ENCODE measurements at regions not wholly inside any gene's neighbourhood (a gene's known extent, or its start where the extent isn't known, plus 50 kb on each side); places are given as distances from the start of the nearest gene placed in this dataset.

DNA sequence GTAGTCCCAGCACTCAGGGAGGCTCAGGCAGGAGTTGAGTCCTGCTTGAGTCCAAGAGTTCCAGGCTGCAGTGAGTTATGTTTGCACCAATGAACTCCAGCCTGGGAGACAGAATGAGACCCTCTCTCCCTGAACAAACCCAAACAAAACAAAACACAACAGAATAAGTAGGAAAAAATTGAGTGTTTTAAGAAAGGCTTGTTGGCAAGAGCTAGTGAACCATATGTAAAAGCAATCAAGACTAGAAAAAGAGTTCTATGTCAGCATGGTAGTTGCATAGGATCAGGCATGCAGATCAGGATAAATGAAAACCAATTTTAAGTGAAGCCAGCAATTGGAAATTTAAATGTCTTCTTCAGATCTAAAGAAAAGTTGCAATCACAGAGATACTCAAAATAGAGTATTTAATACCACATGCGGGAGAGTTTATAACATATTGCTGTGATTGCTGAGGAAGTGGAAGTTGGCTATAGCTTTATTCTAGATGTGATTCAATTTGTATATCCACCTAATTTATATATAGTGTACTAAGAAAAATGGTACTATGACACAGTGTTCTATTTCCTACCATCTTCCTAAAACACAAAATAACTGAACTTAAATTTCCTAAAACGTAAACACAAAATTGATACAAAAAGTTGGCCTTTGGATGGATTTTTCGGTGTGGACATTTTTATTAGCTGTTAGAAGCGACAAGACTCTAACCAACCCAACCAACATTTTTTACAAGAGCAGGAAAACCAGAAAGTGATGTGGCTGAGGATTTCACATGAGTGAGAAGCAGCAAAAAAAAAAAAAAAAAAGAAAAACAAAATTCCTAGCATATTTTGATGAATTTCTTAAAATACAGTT lies 101.9 kb upstream of the ROBO1 start:
- no peak for DNase-seq (ENCODE audit: low spot score)

DNA sequence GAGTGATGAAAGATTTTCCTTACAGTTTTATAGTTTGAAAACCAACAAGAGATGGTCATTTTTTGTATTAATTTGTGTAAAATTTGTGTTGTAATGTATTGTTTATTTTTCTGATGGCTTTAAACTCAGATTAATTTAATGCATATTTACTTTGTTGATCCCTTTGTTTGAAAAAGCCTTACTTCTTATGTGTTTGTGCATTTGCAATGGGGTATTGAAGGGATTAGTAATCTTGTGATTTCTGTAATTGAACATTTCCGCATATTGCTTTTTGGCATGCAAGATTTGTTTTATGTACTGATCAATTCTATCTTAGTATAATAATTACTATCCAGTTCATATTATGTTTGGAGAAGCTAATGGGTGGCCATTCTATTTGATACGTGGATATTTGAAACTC lies 98.4 kb upstream of the ROBO1 start:
- DNase-seq (ENCODE audit: low spot score): no peak

DNA sequence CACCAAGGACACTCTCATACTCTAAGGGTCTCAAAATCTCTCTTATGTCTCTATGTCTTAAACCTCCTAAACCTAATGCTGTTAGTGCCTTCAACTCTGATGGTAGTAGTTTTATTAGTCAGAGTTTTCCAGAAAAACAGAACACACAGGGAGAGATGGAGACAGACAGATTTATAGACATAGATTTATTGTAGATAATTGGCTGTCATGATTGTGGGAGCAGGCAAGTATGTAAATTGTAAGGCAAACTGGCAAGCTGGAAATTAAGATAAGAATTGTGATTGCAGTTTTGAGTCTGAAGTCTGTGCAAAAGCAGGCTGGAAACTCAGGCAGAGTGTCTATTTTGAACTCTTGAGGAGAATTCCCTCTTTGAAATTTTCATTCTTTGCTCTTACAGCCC lies 96.3 kb upstream of the ROBO1 start:
- no peak for DNase-seq (ENCODE audit: low spot score)

DNA sequence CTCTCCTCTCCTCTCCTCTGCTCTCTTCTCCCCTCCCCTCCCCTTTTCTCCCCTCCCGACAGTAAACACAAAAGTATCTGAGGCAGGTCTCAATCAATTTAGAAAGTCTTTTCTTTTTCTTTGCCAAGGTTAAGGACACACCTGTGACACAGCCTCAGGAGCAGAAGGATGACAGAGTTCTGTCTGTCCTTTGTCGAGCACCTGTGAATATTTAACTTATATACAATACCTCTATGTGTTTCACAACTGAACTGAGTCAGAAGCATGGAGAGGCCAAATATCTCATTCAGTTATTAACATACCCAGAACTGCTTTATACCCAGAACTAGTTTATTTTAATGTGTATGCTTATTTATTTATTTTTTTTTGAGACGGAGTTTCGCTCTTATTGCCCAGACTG lies 81.1 kb upstream of the ROBO1 start:
- DNase-seq (ENCODE audit: low spot score): no peak

DNA sequence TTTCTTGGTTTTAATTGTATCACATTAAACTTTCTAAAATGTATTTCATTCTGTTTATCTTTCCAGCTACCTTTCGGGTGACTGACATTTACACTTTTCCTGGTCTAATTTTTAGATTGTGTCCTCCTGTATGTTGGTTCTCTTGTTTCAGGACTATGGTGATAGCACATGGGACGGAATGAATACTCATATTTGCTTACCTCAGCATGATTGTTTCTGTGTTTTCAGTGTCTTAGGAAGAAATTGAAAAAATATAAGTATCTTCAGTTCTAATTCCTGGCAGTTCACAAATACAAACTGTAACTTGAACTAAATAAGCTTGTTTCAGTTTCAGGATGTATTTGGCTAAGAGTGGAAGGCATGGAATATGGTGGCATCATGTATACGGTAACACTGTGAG lies 80.1 kb upstream of the ROBO1 start:
- DNase-seq (ENCODE audit: low spot score): no peak

DNA sequence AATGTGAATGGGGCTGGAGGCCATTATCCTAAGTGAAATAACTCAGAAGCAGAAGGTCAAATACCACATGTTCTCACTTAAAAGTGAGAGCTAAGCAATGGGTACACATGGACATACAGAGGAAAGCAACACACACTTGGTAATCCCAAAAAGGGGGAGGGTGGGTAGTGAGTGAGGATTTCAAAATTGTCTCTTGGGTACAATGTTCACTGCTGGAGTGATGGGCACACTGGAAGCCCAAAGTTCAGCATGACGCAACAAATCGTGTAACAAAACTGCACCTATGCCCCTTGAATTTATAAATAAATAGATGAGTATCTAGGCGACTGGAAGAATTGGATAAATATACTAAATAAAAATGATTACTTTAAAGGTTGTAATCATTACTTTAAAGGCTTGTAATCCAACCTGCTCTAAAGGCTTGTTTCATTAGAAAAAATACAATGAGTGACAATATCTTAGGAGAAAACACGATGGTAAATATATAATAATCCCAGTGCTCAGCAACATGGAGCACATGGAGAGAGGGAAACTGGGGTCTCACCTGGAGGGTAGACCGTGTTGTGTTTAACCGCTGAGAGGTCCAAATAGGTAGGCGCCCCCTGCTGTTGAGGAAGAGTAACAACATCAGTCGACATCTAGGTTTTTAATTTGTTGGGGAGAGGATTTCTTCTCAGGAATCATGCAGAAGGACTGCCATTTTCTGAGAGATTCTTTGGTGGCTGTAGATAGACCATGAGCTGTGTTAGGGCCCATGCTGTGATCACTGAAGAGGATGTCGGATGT lies 78.5 kb upstream of the ROBO1 start:
- peak; percentile 5 for DNase-seq (ENCODE audit: low spot score)

DNA sequence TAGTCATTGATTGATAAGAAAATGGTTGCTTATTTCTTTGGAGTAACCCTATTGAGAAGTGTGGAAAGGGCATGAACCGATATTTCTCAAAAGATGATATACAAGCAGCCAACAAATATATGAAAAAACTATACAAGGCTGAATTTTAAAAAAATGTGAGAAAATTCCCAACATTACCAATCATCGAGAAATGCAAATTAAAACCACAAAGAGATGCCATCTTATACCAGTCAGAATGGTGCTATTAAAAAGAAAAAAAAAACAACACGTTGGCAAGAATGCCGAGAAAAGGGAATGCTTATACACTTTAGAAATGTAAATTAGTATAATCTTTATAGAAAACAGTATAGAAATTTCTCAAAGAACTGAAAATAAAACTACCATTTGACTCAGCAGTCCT lies 77.7 kb upstream of the ROBO1 start:
- no peak for DNase-seq (ENCODE audit: low spot score)

DNA sequence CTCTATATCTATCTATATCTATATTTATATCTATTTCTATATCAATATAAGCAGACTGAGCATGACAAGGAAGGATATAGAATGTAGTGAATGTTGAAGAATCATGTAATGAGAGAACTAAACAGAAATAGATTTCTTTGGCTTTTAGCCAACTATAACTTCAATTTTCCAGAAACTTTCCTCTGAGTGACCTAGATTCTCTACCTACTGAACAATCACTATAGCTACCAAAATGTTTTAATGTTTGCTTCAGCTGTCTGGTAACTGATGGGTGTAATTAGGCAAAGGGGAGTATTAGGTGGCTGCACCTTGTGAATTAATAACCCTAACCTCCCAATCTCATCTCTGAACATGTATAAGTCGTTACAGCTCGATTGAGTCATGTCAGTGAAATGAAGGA lies 76.4 kb upstream of the ROBO1 start:
- DNase-seq (ENCODE audit: low spot score): no peak

DNA sequence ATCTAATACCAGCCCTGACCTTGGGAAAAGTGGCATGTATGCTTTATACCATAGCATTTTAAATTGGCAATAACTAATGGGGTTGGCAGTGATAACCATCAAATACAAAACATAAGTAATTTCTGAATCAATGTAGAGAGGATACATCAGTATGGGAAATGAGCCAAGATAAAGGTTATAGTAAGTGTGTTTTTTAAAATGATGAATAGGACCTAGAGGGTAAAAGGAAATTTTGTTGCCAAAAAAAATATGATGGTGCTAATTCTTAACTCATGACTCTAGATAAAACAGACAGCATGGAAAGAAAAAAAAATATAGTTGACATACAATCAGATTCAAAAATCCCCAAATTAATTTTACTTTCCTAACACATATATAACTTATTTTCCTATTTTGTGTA lies 75.4 kb upstream of the ROBO1 start:
- no peak for DNase-seq (ENCODE audit: low spot score)

DNA sequence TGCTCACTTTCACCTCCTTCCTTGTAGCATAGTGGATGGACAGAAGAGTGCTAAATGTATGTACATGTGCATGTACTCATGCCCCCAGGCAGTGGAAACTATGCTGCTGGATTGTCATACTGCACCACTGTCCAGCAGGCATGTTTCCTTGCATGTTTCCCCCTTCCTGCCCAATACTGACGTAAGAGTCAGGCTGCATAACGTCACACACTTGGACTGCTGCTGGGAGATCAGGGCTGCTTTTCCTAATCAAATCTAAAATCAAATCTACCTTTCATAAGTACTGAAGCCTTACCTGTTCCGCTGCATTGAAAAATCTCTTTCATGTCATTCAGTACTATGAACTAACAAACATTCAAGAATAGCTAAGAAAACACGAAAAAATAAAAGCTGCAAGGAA lies 67.9 kb upstream of the ROBO1 start:
- no peak for DNase-seq (ENCODE audit: low spot score)

DNA sequence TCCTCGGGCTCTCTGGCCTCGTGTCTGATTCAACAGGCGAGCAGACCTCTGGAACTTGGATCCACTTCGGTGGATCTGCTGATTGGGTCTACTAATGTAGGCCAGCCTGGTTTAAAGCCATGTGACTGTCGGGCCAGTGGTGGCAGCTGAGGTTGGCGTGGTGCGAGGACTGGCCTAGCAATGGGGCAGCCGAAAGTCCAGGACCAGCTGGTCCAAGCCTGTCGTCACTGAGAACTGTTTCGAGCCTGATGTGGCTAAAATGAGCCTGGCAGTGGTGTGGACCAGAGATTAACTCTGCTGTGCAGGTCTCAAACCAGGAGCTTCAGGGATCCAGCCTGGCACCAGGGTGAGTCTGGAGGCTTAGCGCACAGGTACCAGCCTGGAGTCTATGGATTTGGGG lies 56.4 kb upstream of the ROBO1 start:
- DNase-seq (ENCODE audit: low spot score): no peak

DNA sequence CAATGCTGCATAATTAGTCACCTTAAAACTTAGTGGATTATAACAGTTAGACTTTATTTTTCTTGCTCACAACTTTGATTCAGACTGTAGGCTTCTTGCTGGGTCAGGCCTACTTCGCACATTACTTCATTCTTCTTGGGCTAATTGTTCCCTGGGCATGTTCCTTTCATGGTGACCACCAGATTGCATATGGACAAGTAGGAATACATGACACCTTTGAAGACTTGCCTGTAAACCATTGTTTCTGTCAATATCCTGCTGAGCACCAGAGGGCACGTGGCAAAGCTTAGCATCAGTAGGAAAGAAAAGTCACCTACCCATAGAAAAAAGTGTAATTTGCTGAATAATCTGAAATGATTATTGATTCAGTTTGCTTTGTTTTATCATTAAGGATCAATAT lies 54.3 kb upstream of the ROBO1 start:
- no peak for DNase-seq (ENCODE audit: low spot score)

DNA sequence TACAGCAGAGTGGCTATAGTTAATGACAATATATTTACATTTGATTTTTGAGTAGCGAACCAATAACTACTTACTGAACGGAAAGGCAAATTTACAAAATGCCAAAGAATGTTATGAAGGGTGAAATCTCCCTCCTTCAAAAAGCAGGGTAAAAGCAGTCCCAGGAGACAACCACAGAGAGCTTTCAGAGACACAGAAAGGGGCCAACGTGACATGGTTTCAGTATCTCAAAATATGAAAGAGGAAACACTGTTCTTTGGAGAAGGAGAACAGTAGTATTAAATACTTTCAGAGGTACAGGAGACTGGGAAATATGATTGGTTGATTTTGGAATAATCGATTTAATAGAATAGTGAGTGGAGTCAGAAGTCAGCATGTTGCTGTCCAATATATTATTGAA lies 52.3 kb upstream of the ROBO1 start:
- no peak for DNase-seq (ENCODE audit: low spot score)

DNA sequence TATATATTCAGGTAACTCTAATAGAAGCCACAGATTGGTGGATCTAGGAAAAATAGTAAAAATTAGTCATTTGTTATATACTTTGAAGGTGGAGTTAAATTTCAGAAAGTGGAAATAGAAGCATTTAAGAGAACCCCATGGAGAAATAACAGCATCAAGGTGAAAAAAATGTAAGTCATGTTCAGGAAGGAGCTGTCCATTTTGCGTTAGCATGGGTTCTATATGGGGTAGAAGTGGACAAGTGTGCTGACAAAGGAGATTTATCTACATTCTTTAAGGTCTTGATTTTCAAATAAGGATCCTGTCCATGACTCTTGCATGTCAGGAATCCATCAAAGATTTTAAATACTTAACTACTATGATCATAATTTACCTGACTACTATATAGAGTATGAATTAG lies 50.2 kb upstream of the ROBO1 start:
- DNase-seq (ENCODE audit: low spot score): no peak

Data from hematopoietic multipotent progenitor cell treated with erythropoietin and hydrocortisone succinate and interleukin-3 and kit ligand, for 17 days (in vitro differentiated cells).